ENCODE measurements at regions not wholly inside any gene's neighbourhood (a gene's known extent, or its start where the extent isn't known, plus 50 kb on each side); places are given as distances from the start of the nearest gene placed in this dataset.

- TF ChIP-seq CTCF (IDR thresholded peaks at IDR 0.05 in 4 of 5, conservative IDR thresholded peaks at IDR 0.05 in 1 of 5) (no peak), POLR2A (IDR thresholded peaks at IDR 0.05) (no peak)
These were observed 288.3 kb downstream of the TRIB2 start for GRCh38 chr2:13005048-13005447.

Measured in gastrocnemius medialis (tissue), 4 donors.